HG02759 (cell line): ENCODE measurements at regions not wholly inside any gene's neighbourhood (a gene's known extent, or its start where the extent isn't known, plus 50 kb on each side); places are given as distances from the start of the nearest gene placed in this dataset.
"Not testable (repeated sequence)": the region's sequence is repeated elsewhere in the genome, so short reads cannot be mapped to it uniquely, and the experiment has no call there.

Experiments used
- ATAC-seq: cut with Tn5 transposase; IDR thresholded peaks from one replicate; pipeline ENCODE4 v1.9.1; 2021; ENCODE audit warnings: mild to moderate bottlenecking, moderate library complexity; ENCODE audit not compliant: unreplicated experiment

GRCh38 chr6:44001318-44002066, 125.8 kb downstream of the MRPL14 start:
- ATAC-seq: no peak

- peak; percentile 47 for ATAC-seq
These were observed 126.9 kb downstream of the MRPL14 start for GRCh38 chr6:44000164-44000842.

GRCh38 chr6:43999628-44000027, 127.6 kb downstream of the MRPL14 start:
- ATAC-seq: no peak

- not testable (repeated sequence) for ATAC-seq
These were observed 128.5 kb downstream of the MRPL14 start for GRCh38 chr6:43998592-43999243.

- not testable (repeated sequence) for ATAC-seq
These were observed 129.2 kb downstream of the MRPL14 start for GRCh38 chr6:43997990-43998585.

GRCh38 chr6:43997345-43997677, 129.9 kb downstream of the MRPL14 start:
- ATAC-seq: no peak

GRCh38 chr6:43996618-43997344, 130.5 kb downstream of the MRPL14 start:
- no peak for ATAC-seq

- no peak for ATAC-seq
These were observed 132.1 kb downstream of the MRPL14 start for GRCh38 chr6:43995137-43995536.

- no peak for ATAC-seq
These were observed 133.2 kb downstream of the MRPL14 start for GRCh38 chr6:43993881-43994523.

GRCh38 chr6:43992783-43993644, 134.2 kb downstream of the MRPL14 start:
- ATAC-seq: no peak

- no peak for ATAC-seq
These were observed 135.1 kb downstream of the MRPL14 start for GRCh38 chr6:43992126-43992663.

GRCh38 chr6:43990627-43991619, 136.3 kb downstream of the MRPL14 start:
- ATAC-seq: no peak

GRCh38 chr6:43990275-43990626, 137.0 kb downstream of the MRPL14 start:
- ATAC-seq: no peak

GRCh38 chr6:43989581-43990146, 137.6 kb downstream of the MRPL14 start:
- no peak for ATAC-seq

GRCh38 chr6:43988801-43989200, 138.5 kb downstream of the MRPL14 start:
- ATAC-seq: no peak

GRCh38 chr6:43987838-43988439, 139.3 kb downstream of the MRPL14 start:
- ATAC-seq: no peak

- no peak for ATAC-seq
These were observed 141.0 kb downstream of the MRPL14 start for GRCh38 chr6:43986177-43986825.
